Upper lobe of left lung (tissue), 4 donors: ENCODE measurements at regions not wholly inside any gene's neighbourhood (a gene's known extent, or its start where the extent isn't known, plus 50 kb on each side); places are given as distances from the start of the nearest gene placed in this dataset.

Experiments
- CTCF ChIP-seq, 6 experiments: fragments of 450-650 bp in 4 of 6; fragments of 200-600 bp in 2 of 6; sonication (generic) in 2 of 6; IDR thresholded peaks; one replicate each; pipeline ENCODE4 v1.5.1; 2016 to 2019; ENCODE audit warnings: antibody characterized with exemption in 6 of 6
- EP300 ChIP-seq, 4 donors: sonication (generic); formaldehyde crosslinking; IDR thresholded peaks; one replicate each; pipeline ENCODE4 v1.5.1; 2017; ENCODE audit warnings: antibody characterized with exemption in 4 of 4, control low read depth in 2 of 4
- POLR2A ChIP-seq, 4 donors: fragments of 450-650 bp; IDR thresholded peaks; one replicate each; pipeline ENCODE4 v1.5.1; 2016 to 2017; ENCODE audit warnings: antibody characterized with exemption in 4 of 4, mild to moderate bottlenecking in 2 of 4
- POLR2AphosphoS5 ChIP-seq, 2 donors: sonication (generic); formaldehyde crosslinking; IDR thresholded peaks; one replicate each; pipeline ENCODE4 v1.5.1; 2017; ENCODE audit warnings: antibody characterized with exemption in 2 of 2

GRCh38 chr10:6642876-6643275 lies 62.8 kb upstream of the PRKCQ start:
- TF ChIP-seq CTCF (IDR thresholded peaks at IDR 0.05), result no peak
- TF ChIP-seq EP300 (IDR thresholded peaks at IDR 0.05), result no peak
- TF ChIP-seq POLR2AphosphoS5 (IDR thresholded peaks at IDR 0.05), result no peak
- no peak for TF ChIP-seq POLR2A (IDR thresholded peaks at IDR 0.05)
